ENCODE measurements at regions not wholly inside any gene's neighbourhood (a gene's known extent, or its start where the extent isn't known, plus 50 kb on each side); places are given as distances from the start of the nearest gene placed in this dataset.
"Not testable (repeated sequence)": the region's sequence is repeated elsewhere in the genome, so short reads cannot be mapped to it uniquely, and the experiment has no call there.

DNA sequence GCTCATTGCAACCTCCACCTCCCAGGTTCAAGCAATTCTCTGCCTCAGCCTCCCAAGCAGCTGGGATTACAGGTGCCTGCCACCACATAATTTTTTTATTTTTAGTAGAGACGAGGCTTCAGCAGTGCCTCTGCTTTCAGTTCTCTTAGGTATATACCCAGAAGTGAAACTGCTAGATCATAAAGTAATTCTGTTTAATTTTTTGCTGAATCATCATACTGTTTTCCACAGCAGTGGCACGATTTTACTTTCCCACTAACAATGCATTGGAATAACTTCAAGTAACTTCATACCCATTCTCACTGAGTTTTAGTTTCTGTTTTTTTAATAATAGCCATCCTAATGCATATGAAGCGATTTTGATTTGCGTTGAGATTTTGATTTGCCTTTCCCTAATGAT lies 148.0 kb upstream of the G2E3 start:
- no peaks in the 10 kb centered on the region for H4K20me1 ChIP-seq (ENCODE audit: control insufficient read depth, extremely low read depth, insufficient read depth, low read length)
- H3K27me3 ChIP-seq (ENCODE audit: control insufficient read depth, insufficient read depth, low read length) = no peaks in the 10 kb centered on the region
- no peak overlapping the region for H3K9ac ChIP-seq (ENCODE audit: insufficient read depth, low read length)
- H3K9me3 ChIP-seq (ENCODE audit: control insufficient read depth, insufficient read depth, low read depth, low read length) = no peaks in the 10 kb centered on the region
- H3K27ac ChIP-seq (ENCODE audit: insufficient read depth, low read length) = no peak overlapping the region
- DNase-seq (ENCODE audit: low read depth in 2 of 2) = no peak
- H2AFZ ChIP-seq (ENCODE audit: low read length) = no peak overlapping the region
- no peak overlapping the region for H3K4me2 ChIP-seq (ENCODE audit: extremely low read depth, insufficient read depth, low read length)
- no peaks in the 10 kb centered on the region for H3K36me3 ChIP-seq (ENCODE audit: control insufficient read depth, insufficient read depth, low read length)
- no peaks in the 10 kb centered on the region for H3K4me1 ChIP-seq (ENCODE audit: control insufficient read depth, extremely low read depth, insufficient read depth, low read length)
- TF ChIP-seq, protein P1, sequence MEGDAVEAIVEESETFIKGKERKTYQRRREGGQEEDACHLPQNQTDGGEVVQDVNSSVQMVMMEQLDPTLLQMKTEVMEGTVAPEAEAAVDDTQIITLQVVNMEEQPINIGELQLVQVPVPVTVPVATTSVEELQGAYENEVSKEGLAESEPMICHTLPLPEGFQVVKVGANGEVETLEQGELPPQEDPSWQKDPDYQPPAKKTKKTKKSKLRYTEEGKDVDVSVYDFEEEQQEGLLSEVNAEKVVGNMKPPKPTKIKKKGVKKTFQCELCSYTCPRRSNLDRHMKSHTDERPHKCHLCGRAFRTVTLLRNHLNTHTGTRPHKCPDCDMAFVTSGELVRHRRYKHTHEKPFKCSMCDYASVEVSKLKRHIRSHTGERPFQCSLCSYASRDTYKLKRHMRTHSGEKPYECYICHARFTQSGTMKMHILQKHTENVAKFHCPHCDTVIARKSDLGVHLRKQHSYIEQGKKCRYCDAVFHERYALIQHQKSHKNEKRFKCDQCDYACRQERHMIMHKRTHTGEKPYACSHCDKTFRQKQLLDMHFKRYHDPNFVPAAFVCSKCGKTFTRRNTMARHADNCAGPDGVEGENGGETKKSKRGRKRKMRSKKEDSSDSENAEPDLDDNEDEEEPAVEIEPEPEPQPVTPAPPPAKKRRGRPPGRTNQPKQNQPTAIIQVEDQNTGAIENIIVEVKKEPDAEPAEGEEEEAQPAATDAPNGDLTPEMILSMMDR (conservative IDR thresholded peaks at IDR 0.05 in 1 of 2, IDR thresholded peaks at IDR 0.05 in 1 of 2; ENCODE audit: low read depth in 1 of 2, low read length in 2 of 2) = no peak
- no peak for TF ChIP-seq EZH2 (IDR thresholded peaks at IDR 0.05; ENCODE audit: low read length, missing control alignments)
- H3K79me2 ChIP-seq (ENCODE audit: control insufficient read depth, insufficient read depth, low read length) = no peaks in the 10 kb centered on the region
- no peak overlapping the region for H3K4me3 ChIP-seq (replicated peaks in 1 of 4; ENCODE audit: control extremely low read depth in 1 of 4, insufficient read depth in 1 of 4, low read depth in 3 of 4, low read length in 4 of 4)

DNA sequence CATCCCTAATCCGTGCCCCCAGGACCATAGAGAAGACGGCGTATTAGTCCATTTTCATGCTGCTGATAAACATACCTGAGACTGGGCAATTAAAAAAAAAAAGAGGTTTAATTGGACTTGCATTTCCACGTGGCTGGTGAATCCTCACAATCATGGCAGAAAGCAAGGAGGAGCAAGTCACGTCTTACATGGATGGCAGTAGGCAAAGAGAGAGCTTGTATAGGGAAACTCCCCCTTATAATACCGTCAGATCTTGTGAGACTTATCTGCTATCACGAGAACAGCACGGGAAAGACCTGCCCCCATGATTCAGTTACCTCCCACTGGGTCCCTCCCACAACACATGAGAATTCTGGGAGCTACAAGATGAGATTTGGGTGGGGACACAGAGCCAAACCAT lies 145.8 kb upstream of the G2E3 start:
- not testable (repeated sequence) for H2AFZ ChIP-seq (ENCODE audit: low read length); H3K4me2 ChIP-seq (ENCODE audit: extremely low read depth, insufficient read depth, low read length); H3K36me3 ChIP-seq (ENCODE audit: control insufficient read depth, insufficient read depth, low read length); H4K20me1 ChIP-seq (ENCODE audit: control insufficient read depth, extremely low read depth, insufficient read depth, low read length); H3K27me3 ChIP-seq (ENCODE audit: control insufficient read depth, insufficient read depth, low read length); H3K4me1 ChIP-seq (ENCODE audit: control insufficient read depth, extremely low read depth, insufficient read depth, low read length); H3K9me3 ChIP-seq (ENCODE audit: control insufficient read depth, insufficient read depth, low read depth, low read length); H3K9ac ChIP-seq (ENCODE audit: insufficient read depth, low read length); H3K79me2 ChIP-seq (ENCODE audit: control insufficient read depth, insufficient read depth, low read length); H3K4me3 ChIP-seq (replicated peaks in 1 of 4; ENCODE audit: control extremely low read depth in 1 of 4, insufficient read depth in 1 of 4, low read depth in 3 of 4, low read length in 4 of 4); DNase-seq (ENCODE audit: low read depth in 2 of 2); H3K27ac ChIP-seq (ENCODE audit: insufficient read depth, low read length)

DNA sequence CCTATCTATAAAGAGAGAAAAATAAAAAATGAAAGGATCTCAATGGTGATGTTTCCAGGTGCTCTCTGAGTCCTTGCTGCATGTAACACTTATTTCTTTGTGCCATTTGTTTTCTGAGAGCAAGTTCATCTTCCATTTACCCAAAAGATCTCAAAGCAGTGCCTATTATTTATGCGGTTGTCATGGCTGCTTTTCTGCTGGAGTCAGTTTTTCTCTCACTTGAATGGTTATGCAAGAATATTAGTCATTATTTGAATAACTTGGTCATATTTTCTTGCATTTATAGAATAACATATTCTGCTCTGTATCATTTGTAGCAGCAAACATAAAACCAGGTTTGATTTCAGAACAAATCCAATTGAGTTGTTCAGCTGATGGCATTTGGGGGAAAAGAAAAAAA lies 141.8 kb upstream of the G2E3 start:
- Histone ChIP-seq H3K4me2 (ENCODE audit: extremely low read depth, insufficient read depth, low read length) (no peak overlapping the region), H3K9ac (ENCODE audit: insufficient read depth, low read length) (no peak overlapping the region), H3K79me2 (ENCODE audit: control insufficient read depth, insufficient read depth, low read length) (no peaks in the 10 kb centered on the region), H3K4me1 (ENCODE audit: control insufficient read depth, extremely low read depth, insufficient read depth, low read length) (no peaks in the 10 kb centered on the region), H3K27ac (ENCODE audit: insufficient read depth, low read length) (no peak overlapping the region), H3K9me3 (ENCODE audit: control insufficient read depth, insufficient read depth, low read depth, low read length) (no peaks in the 10 kb centered on the region), H2AFZ (ENCODE audit: low read length) (no peak overlapping the region), H3K4me3 (replicated peaks in 1 of 4; ENCODE audit: control extremely low read depth in 1 of 4, insufficient read depth in 1 of 4, low read depth in 3 of 4, low read length in 4 of 4) (no peak overlapping the region), H3K27me3 (ENCODE audit: control insufficient read depth, insufficient read depth, low read length) (no peaks in the 10 kb centered on the region), H4K20me1 (ENCODE audit: control insufficient read depth, extremely low read depth, insufficient read depth, low read length) (no peaks in the 10 kb centered on the region), H3K36me3 (ENCODE audit: control insufficient read depth, insufficient read depth, low read length) (no peaks in the 10 kb centered on the region)
- TF ChIP-seq EZH2 (IDR thresholded peaks at IDR 0.05; ENCODE audit: low read length, missing control alignments) = no peak
- TF ChIP-seq, protein P1 (conservative IDR thresholded peaks at IDR 0.05 in 1 of 2, IDR thresholded peaks at IDR 0.05 in 1 of 2; ENCODE audit: low read depth in 1 of 2, low read length in 2 of 2) = no peak
- no peak for DNase-seq (ENCODE audit: low read depth in 2 of 2)

DNA sequence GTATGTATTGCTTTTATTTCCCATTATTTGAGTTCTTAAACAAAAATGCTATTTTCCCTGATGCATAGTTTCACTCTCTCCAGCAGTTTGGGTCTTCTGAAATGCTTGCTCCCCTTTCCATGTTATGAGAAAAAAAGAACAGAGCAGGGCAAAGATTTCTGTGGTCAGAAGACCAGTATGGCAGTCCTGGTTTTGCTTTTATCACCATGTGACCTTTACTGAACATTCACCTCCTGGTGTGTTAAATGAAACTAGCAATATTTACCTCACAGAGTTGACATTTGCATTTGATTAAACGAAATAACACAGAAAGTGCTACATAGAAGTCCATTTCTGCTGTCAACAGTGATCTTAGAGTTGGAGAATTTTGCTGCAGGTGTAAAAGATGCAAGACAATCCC lies 141.0 kb upstream of the G2E3 start:
- TF ChIP-seq, protein P1 (conservative IDR thresholded peaks at IDR 0.05 in 1 of 2, IDR thresholded peaks at IDR 0.05 in 1 of 2; ENCODE audit: low read depth in 1 of 2, low read length in 2 of 2) = no peak
- TF ChIP-seq EZH2 (IDR thresholded peaks at IDR 0.05; ENCODE audit: low read length, missing control alignments) = no peak
- Histone ChIP-seq H3K27ac (ENCODE audit: insufficient read depth, low read length) (no peak overlapping the region), H2AFZ (ENCODE audit: low read length) (no peak overlapping the region), H3K36me3 (ENCODE audit: control insufficient read depth, insufficient read depth, low read length) (no peaks in the 10 kb centered on the region), H3K79me2 (ENCODE audit: control insufficient read depth, insufficient read depth, low read length) (no peaks in the 10 kb centered on the region), H3K27me3 (ENCODE audit: control insufficient read depth, insufficient read depth, low read length) (no peaks in the 10 kb centered on the region), H3K4me3 (replicated peaks in 1 of 4; ENCODE audit: control extremely low read depth in 1 of 4, insufficient read depth in 1 of 4, low read depth in 3 of 4, low read length in 4 of 4) (no peak overlapping the region), H3K4me2 (ENCODE audit: extremely low read depth, insufficient read depth, low read length) (no peak overlapping the region), H3K9ac (ENCODE audit: insufficient read depth, low read length) (no peak overlapping the region), H4K20me1 (ENCODE audit: control insufficient read depth, extremely low read depth, insufficient read depth, low read length) (no peaks in the 10 kb centered on the region), H3K4me1 (ENCODE audit: control insufficient read depth, extremely low read depth, insufficient read depth, low read length) (no peaks in the 10 kb centered on the region), H3K9me3 (ENCODE audit: control insufficient read depth, insufficient read depth, low read depth, low read length) (no peaks in the 10 kb centered on the region)
- no peak for DNase-seq (ENCODE audit: low read depth in 2 of 2)
